ENCODE measurements at regions not wholly inside any gene's neighbourhood (a gene's known extent, or its start where the extent isn't known, plus 50 kb on each side); places are given as distances from the start of the nearest gene placed in this dataset.
"Not testable (repeated sequence)": the region's sequence is repeated elsewhere in the genome, so short reads cannot be mapped to it uniquely, and the experiment has no call there.

- no peak for TF ChIP-seq GATA1 (IDR thresholded peaks at IDR 0.05; ENCODE audit: low read depth, low read length)
- no peak for TF ChIP-seq POLR2A (IDR thresholded peaks at IDR 0.05; ENCODE audit: low read length)
- no peak for DNase-seq
Measured at GRCh38 chr2:175612280-175612679, 389.8 kb downstream of the LNPK start.

GRCh38 chr2:175606010-175606841 is 395.8 kb downstream of the LNPK start:
- DNase-seq: no peak
- TF ChIP-seq POLR2A (IDR thresholded peaks at IDR 0.05; ENCODE audit: low read length) (no peak), GATA1 (IDR thresholded peaks at IDR 0.05; ENCODE audit: low read depth, low read length) (no peak)

GRCh38 chr2:175605640-175606009 is 396.4 kb downstream of the LNPK start:
- no peak for DNase-seq

GRCh38 chr2:175601969-175602368 is 400.1 kb downstream of the LNPK start:
- no peak for DNase-seq
- no peak for TF ChIP-seq GATA1 (IDR thresholded peaks at IDR 0.05; ENCODE audit: low read depth, low read length)
- TF ChIP-seq POLR2A (IDR thresholded peaks at IDR 0.05; ENCODE audit: low read length): no peak

More at GRCh38 chr2:175605640-175606009, 396.4 kb downstream of the LNPK start:
- TF ChIP-seq POLR2A (IDR thresholded peaks at IDR 0.05; ENCODE audit: low read length): no peak

- no peak for TF ChIP-seq GATA1 (IDR thresholded peaks at IDR 0.05; ENCODE audit: low read depth, low read length)
- no peak for TF ChIP-seq POLR2A (IDR thresholded peaks at IDR 0.05; ENCODE audit: low read length)
- DNase-seq: no peak
Measured at GRCh38 chr2:175599966-175600831, 401.9 kb downstream of the LNPK start.

- DNase-seq: no peak
- TF ChIP-seq POLR2A (IDR thresholded peaks at IDR 0.05; ENCODE audit: low read length): no peak
- TF ChIP-seq GATA1 (IDR thresholded peaks at IDR 0.05; ENCODE audit: low read depth, low read length): no peak
Measured at GRCh38 chr2:175597286-175597685, 404.8 kb downstream of the LNPK start.

GRCh38 chr2:175595139-175595538 is 406.9 kb downstream of the LNPK start:
- TF ChIP-seq GATA1 (IDR thresholded peaks at IDR 0.05; ENCODE audit: low read depth, low read length): no peak
- TF ChIP-seq POLR2A (IDR thresholded peaks at IDR 0.05; ENCODE audit: low read length): no peak
- DNase-seq: no peak

- DNase-seq: not testable (repeated sequence)
Measured at GRCh38 chr2:175593686-175594525, 408.2 kb downstream of the LNPK start.

GRCh38 chr2:175588213-175588612 is 406.7 kb upstream of the ATP5MC3 start:
- DNase-seq: not testable (repeated sequence)

- TF ChIP-seq GATA1 (IDR thresholded peaks at IDR 0.05; ENCODE audit: low read depth, low read length) (no peak), POLR2A (IDR thresholded peaks at IDR 0.05; ENCODE audit: low read length) (no peak)
- DNase-seq: no peak
Measured at GRCh38 chr2:175585496-175585895, 404.0 kb upstream of the ATP5MC3 start.

- DNase-seq: no peak
- TF ChIP-seq GATA1 (IDR thresholded peaks at IDR 0.05; ENCODE audit: low read depth, low read length) (no peak), POLR2A (IDR thresholded peaks at IDR 0.05; ENCODE audit: low read length) (no peak)
Measured at GRCh38 chr2:175580652-175581051, 399.1 kb upstream of the ATP5MC3 start.

- no peak for DNase-seq
- no peak for TF ChIP-seq POLR2A (IDR thresholded peaks at IDR 0.05; ENCODE audit: low read length)
- TF ChIP-seq GATA1 (IDR thresholded peaks at IDR 0.05; ENCODE audit: low read depth, low read length): no peak
Measured at GRCh38 chr2:175579646-175580045, 398.1 kb upstream of the ATP5MC3 start.

GRCh38 chr2:175577368-175577970 is 396.0 kb upstream of the ATP5MC3 start:
- TF ChIP-seq POLR2A (IDR thresholded peaks at IDR 0.05; ENCODE audit: low read length): no peak
- no peak for TF ChIP-seq GATA1 (IDR thresholded peaks at IDR 0.05; ENCODE audit: low read depth, low read length)
- no peak for DNase-seq

- DNase-seq: no peak
- no peak for TF ChIP-seq POLR2A (IDR thresholded peaks at IDR 0.05; ENCODE audit: low read length)
Measured at GRCh38 chr2:175576875-175577274, 395.4 kb upstream of the ATP5MC3 start.
